ENCODE measurements at regions not wholly inside any gene's neighbourhood (a gene's known extent, or its start where the extent isn't known, plus 50 kb on each side); places are given as distances from the start of the nearest gene placed in this dataset.

DNA sequence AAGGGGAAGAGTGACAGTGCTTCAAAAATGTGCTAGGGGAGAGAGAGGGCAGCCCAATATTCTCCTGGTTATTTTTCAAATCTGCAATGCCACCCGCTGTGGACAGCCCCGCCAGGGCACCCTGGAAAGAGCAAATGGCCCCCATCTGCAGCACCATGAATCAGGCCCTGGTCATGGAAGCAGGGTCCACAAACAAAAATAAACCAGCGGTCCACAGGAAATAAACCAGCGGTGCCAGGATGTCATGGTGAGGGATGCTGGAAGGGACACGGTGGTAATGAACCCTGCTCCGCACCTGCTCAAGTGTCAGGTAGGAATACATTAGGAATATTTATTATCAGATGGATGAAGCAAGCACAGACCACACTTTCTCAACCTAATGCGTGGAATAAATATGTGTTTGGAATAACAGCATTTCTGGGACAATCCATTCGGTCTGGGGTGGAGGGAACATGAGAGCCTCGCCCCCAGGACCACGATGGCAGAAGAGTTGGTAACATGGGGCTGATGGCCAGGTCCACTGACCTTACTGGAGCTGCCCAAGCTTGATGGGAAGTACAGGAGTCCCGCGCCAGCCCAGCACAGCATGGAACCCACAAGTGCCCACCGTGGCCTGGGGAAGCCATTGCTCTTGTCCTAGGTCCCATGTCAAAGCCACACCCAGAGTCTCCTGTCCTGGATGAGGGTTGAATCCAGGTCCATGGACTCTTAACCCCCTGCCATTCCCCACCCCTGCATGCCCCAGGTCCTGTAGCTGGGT is 181.7 kb downstream of the BRD1 start:
- H3K36me3 ChIP-seq (ENCODE audit: insufficient read depth, low read length), result no peaks in the 10 kb centered on the region

DNA sequence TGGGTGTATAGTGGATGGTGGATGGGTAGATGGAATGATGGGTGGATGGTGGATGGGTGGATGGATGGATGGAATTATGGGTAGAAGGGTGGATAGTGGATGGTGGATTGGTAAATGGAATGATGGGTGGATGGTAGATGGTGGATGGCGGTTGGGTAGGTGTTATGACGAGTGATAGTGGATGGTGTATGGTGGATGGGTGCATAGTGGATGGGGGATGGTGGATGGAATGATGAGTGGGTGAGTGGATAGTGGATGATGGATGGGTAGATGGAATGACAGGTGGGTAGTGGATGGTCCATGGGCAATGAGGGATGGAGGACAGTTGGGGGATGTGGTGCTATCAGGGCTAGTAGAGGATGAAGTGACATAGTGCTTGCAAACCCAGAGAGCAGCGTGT is 182.4 kb downstream of the BRD1 start:
- Histone ChIP-seq H3K9me3 (ENCODE audit: low read depth, low read length) (no peaks in the 10 kb centered on the region), H3K9ac (ENCODE audit: insufficient read length) (no peak overlapping the region), H3K36me3 (ENCODE audit: insufficient read depth, low read length) (no peaks in the 10 kb centered on the region), H3K4me3 (no peak overlapping the region), H3K27ac (no peak overlapping the region)
- TF ChIP-seq EZH2 (IDR thresholded peaks at IDR 0.05) (no peak), FOXP2 (optimal IDR thresholded peaks at IDR 0.05; ENCODE audit: control extremely low read depth, extremely low read length, insufficient read depth) (no peak), POLR2AphosphoS5 (IDR thresholded peaks at IDR 0.05; ENCODE audit: borderline replicate concordance, low read depth, low read length) (no peak)
- DNase-seq (ENCODE audit: low read depth, low spot score), result no peak

More for the DNA sequence above, 181.7 kb downstream of the BRD1 start:
- TF ChIP-seq EZH2 (IDR thresholded peaks at IDR 0.05) (no peak), FOXP2 (optimal IDR thresholded peaks at IDR 0.05; ENCODE audit: control extremely low read depth, extremely low read length, insufficient read depth) (no peak), POLR2AphosphoS5 (IDR thresholded peaks at IDR 0.05; ENCODE audit: borderline replicate concordance, low read depth, low read length) (no peak)
- no peak for DNase-seq (ENCODE audit: low read depth, low spot score)
- no peaks in the 10 kb centered on the region for H3K9me3 ChIP-seq (ENCODE audit: low read depth, low read length)
- no peak overlapping the region for H3K27ac ChIP-seq
- H3K9ac ChIP-seq (ENCODE audit: insufficient read length), result no peak overlapping the region
- no peak overlapping the region for H3K4me3 ChIP-seq

DNA sequence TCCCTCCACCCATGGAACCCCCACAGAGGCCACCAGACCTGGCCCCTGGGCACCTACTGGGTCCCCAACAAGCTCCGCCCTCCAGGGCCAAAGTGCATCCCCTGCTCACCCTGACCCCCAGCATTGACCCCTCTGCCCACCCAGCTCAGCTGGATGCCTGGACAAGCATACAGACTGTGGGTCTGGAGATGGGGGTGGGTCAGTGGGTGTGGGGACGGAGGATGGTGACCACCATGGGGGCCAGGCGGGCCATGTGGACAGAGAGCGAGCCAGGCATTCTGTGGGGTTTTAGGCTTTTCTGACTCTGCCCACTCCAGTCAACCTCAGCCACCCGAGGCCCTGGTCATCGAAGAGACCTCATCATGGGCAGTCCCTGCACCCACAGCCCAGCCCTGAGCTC is 183.7 kb downstream of the BRD1 start:
- H3K9ac ChIP-seq (ENCODE audit: insufficient read length), result no peak overlapping the region
- H3K27ac ChIP-seq, result no peak overlapping the region
- DNase-seq (ENCODE audit: low read depth, low spot score), result no peak
- no peak for TF ChIP-seq POLR2AphosphoS5 (IDR thresholded peaks at IDR 0.05; ENCODE audit: borderline replicate concordance, low read depth, low read length)
- no peak for TF ChIP-seq FOXP2 (optimal IDR thresholded peaks at IDR 0.05; ENCODE audit: control extremely low read depth, extremely low read length, insufficient read depth)
- TF ChIP-seq EZH2 (IDR thresholded peaks at IDR 0.05), result no peak
- no peaks in the 10 kb centered on the region for H3K9me3 ChIP-seq (ENCODE audit: low read depth, low read length)
- H3K36me3 ChIP-seq (ENCODE audit: insufficient read depth, low read length), result no peaks in the 10 kb centered on the region
- no peak overlapping the region for H3K4me3 ChIP-seq

DNA sequence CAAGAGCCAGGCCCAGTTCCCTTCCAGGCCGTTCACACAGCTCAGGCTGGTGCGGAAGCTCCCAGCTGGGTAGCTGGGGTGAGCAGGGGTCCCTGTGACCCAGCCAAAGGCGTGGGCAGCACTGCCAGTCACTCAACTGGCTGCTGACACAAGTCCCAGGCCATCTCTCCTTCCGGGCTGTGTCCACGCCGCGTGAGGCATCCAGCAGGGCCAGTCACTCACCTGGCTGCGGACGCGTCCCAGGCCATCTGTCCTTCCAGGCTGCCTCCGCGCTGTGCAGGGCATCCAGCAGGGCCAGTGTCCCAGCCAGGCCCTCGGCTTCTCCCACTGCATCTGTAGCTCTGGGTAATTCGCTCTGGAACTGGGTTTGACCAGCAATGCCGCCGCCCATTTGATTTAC is 184.2 kb downstream of the BRD1 start:
- TF ChIP-seq EZH2 (IDR thresholded peaks at IDR 0.05) (no peak), FOXP2 (optimal IDR thresholded peaks at IDR 0.05; ENCODE audit: control extremely low read depth, extremely low read length, insufficient read depth) (no peak)
- Histone ChIP-seq H3K36me3 (ENCODE audit: insufficient read depth, low read length) (no peaks in the 10 kb centered on the region), H3K9me3 (ENCODE audit: low read depth, low read length) (no peaks in the 10 kb centered on the region), H3K4me3 (no peak overlapping the region), H3K9ac (ENCODE audit: insufficient read length) (no peak overlapping the region), H3K27ac (no peak overlapping the region)
- DNase-seq (ENCODE audit: low read depth, low spot score), result no peak

DNA sequence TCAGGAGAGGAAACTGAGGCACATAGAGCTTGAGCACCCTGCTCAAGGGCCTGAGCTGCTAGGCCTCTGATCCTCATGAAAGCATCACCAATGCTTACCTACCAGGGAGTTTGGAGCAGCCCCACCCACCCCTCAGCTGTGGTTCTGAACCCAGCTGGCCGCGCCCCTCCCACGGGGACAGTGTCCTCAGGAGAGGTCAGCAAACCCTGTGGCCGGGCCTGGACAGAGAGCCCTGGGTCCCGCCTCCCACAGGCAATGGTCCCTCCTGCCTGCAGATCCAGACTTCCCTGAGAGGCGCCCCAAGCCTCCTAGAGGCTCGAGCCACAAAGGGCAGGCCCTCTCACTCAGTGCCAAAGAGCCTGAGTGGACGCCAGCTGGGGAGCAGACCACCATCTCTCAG is 184.9 kb downstream of the BRD1 start:
- H3K9ac ChIP-seq (ENCODE audit: insufficient read length), result no peak overlapping the region
- DNase-seq (ENCODE audit: low read depth, low spot score), result no peak
- no peak overlapping the region for H3K4me3 ChIP-seq
- H3K36me3 ChIP-seq (ENCODE audit: insufficient read depth, low read length), result no peaks in the 10 kb centered on the region
- H3K9me3 ChIP-seq (ENCODE audit: low read depth, low read length), result no peaks in the 10 kb centered on the region
- TF ChIP-seq EZH2 (IDR thresholded peaks at IDR 0.05) (no peak), POLR2AphosphoS5 (IDR thresholded peaks at IDR 0.05; ENCODE audit: borderline replicate concordance, low read depth, low read length) (no peak), FOXP2 (optimal IDR thresholded peaks at IDR 0.05; ENCODE audit: control extremely low read depth, extremely low read length, insufficient read depth) (no peak)
- H3K27ac ChIP-seq, result no peak overlapping the region

DNA sequence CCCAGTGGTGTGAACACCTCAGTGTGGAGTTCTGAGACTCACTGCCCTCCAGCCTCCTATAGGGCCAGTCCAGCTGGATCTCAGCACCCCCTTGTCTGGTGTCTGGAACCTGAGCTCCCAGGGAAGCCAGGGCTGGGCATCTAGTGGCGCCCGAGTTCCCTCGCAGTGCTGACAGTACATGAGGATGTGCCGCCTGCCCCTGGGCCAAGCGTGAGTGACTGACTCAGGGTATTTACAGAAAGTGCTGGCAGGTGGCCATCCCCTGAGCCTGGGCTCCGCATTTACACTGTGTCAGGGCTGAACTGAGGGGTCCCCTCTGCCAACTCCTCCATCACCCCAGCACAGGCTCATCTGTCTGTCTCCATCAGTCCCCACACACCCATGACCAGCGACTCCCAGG is 185.3 kb downstream of the BRD1 start:
- H3K36me3 ChIP-seq (ENCODE audit: insufficient read depth, low read length), result no peaks in the 10 kb centered on the region
- H3K9ac ChIP-seq (ENCODE audit: insufficient read length), result no peak overlapping the region
- TF ChIP-seq FOXP2 (optimal IDR thresholded peaks at IDR 0.05; ENCODE audit: control extremely low read depth, extremely low read length, insufficient read depth) (no peak), EZH2 (IDR thresholded peaks at IDR 0.05) (no peak)
- H3K4me3 ChIP-seq, result no peak overlapping the region
- H3K9me3 ChIP-seq (ENCODE audit: low read depth, low read length), result no peaks in the 10 kb centered on the region
- no peak overlapping the region for H3K27ac ChIP-seq
- DNase-seq (ENCODE audit: low read depth, low spot score), result no peak

DNA sequence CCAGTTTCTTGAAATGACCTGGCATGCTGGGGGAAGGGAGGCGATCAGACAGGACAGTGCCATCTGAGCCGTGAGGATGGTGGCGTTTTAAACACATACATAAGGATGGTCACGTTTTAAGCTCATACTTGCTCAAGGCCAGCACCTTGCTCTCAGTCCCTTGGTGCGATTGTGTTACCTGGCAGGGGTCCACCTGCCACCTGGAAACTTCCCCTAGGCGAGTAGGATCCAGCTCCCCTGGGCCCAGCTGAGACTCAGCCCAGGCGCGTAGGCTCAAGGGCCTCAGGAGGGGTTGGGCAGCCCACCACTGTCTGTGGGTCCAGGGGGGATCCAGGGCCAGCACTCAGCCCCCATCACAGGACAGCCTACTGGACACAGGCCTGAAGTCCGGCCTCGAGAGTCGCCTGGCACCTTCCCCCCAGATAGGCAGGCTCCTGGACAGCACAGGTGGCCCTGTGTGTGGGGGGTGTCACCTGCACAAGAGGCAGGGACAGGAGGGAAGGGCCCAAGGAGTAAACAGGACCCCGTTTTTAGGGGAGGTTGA is 185.8 kb downstream of the BRD1 start:
- DNase-seq (ENCODE audit: low read depth, low spot score), result no peak
- Histone ChIP-seq H3K27ac (no peak overlapping the region), H3K9me3 (ENCODE audit: low read depth, low read length) (no peaks in the 10 kb centered on the region), H3K36me3 (ENCODE audit: insufficient read depth, low read length) (no peaks in the 10 kb centered on the region), H3K9ac (ENCODE audit: insufficient read length) (no peak overlapping the region), H3K4me3 (no peak overlapping the region)
- TF ChIP-seq FOXP2 (optimal IDR thresholded peaks at IDR 0.05; ENCODE audit: control extremely low read depth, extremely low read length, insufficient read depth) (no peak), POLR2AphosphoS5 (IDR thresholded peaks at IDR 0.05; ENCODE audit: borderline replicate concordance, low read depth, low read length) (no peak), EZH2 (IDR thresholded peaks at IDR 0.05) (no peak)

DNA sequence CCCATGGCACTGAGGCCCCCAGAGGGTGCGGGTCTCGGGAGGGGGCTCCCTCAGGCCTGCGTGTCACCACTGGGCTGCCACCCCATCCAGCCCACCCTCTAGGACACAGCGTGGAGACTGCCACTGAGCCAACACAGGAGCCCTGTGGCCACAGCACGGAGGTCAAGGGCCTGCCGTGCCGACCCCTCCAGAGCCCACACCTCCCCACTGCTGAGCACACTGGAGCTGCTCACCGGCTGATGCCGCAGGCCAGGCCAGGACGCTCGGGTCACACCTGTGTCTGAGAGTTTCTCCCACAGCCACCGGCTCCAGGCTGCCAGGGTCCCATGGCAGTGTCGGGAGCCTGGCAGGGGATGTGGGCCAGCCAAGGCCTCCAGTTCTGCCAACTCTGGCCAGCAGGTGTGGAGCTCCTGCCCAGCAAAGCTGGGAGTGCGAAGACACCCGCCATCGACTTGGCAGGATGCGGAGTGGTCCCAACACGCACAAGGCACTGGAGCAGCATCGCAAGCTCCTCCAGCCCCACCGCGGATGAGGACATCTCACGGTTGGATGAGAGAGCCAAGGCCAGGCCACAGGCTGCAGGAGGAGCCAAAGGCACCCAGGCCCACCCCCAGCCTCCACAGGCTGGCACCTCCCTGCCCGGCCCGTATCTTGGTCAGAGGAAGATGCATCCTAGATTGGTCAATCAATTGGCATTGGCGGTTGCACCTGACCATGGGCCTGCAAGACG is 187.1 kb downstream of the BRD1 start:
- no peak overlapping the region for H3K9ac ChIP-seq (ENCODE audit: insufficient read length)
- TF ChIP-seq EZH2 (IDR thresholded peaks at IDR 0.05) (no peak), FOXP2 (optimal IDR thresholded peaks at IDR 0.05; ENCODE audit: control extremely low read depth, extremely low read length, insufficient read depth) (no peak), POLR2AphosphoS5 (IDR thresholded peaks at IDR 0.05; ENCODE audit: borderline replicate concordance, low read depth, low read length) (no peak)
- no peak overlapping the region for H3K27ac ChIP-seq
- H3K4me3 ChIP-seq, result no peak overlapping the region
- H3K36me3 ChIP-seq (ENCODE audit: insufficient read depth, low read length), result no peaks in the 10 kb centered on the region
- DNase-seq (ENCODE audit: low read depth, low spot score), result no peak
- no peaks in the 10 kb centered on the region for H3K9me3 ChIP-seq (ENCODE audit: low read depth, low read length)
